G401 (cell line): ENCODE measurements at regions not wholly inside any gene's neighbourhood (a gene's known extent, or its start where the extent isn't known, plus 50 kb on each side); places are given as distances from the start of the nearest gene placed in this dataset.
"Not testable (repeated sequence)": the region's sequence is repeated elsewhere in the genome, so short reads cannot be mapped to it uniquely, and the experiment has no call there.

Experiments
- DNase-seq: peaks from one replicate; pipeline ENCODE4 v3.0.0-alpha.2; 2015; ENCODE audit warnings: low spot score
- in situ Hi-C: cut with HindIII; loops from 2 replicates; pipeline ENCODE4 v1.10.0; 2016; ENCODE audit warnings: low sequenced_read_pairs, mixed read lengths

GRCh38 chr7:65259864-65260525 is 113.7 kb upstream of the ZNF92 start:
- in situ Hi-C loops, DNase-seq: not testable (repeated sequence)

DNA sequence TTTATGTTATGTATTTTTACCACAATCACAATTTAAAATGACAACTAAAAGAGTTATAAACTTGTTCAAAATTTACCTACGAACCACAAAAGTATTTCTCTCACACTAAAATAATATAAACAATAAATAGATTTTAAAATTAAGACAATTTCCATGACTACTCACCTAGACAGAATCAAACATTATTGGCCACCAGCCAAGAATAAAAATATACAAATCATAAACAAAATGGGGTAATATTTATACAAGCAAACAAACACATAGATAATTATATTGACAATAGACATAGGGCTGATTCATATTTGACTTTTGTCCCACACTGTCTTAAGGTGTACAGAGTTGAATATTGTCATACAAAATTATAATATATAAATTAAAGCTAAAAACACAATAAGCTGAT is 119.6 kb upstream of the ZNF92 start:
- DNase-seq = no peak
- in situ Hi-C loops = no loop called here

GRCh38 chr7:65251851-65252620 is 121.6 kb upstream of the ZNF92 start:
- in situ Hi-C loops = no loop called here
- peak; percentile 89 for DNase-seq

- in situ Hi-C loops = no loop called here
These were observed 122.8 kb upstream of the ZNF92 start for GRCh38 chr7:65250697-65251395.

GRCh38 chr7:65250216-65250615 is 123.4 kb upstream of the ZNF92 start:
- peak; percentile 49 for DNase-seq
- in situ Hi-C loops = no loop called here

More at GRCh38 chr7:65250697-65251395, 122.8 kb upstream of the ZNF92 start:
- DNase-seq = peak; percentile 81

- in situ Hi-C loops = no loop called here
- no peak for DNase-seq
These were observed 126.2 kb upstream of the ZNF92 start for GRCh38 chr7:65247491-65247890.

DNA sequence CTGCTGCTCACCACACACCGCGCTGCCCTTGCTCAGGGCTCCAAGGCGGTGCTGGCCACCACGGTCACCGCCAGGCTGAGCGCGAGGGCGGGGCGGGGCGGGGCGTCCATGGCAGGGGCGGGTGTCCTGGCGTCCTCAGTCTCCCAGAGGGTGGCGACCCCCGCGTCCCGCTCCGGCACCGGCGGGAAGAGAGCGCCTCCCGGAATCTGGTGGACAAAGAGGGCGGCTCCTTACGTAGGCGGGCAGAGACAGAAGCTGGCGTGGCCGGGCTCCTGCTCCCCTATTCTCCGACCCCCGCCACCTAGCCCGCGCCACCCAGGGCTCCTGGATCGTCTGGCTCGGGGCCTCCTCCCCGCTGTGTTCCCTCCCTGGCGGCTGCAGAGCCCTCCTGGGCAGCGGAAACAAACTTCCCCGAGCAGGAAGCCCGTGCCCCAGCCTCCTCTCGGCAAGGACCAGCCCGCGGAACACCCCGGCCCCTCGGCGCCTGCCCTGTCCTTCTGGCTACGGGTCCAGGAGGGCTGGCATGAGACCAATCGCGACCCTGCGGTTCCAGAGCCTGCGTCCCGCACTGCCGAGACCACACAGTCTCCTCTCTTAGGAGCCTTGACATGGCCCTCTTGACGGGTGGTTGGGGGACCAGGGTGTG is 133.8 kb upstream of the ZNF92 start:
- in situ Hi-C loops = no loop called here
- peak; percentile 31 for DNase-seq

- in situ Hi-C loops = no loop called here
- DNase-seq = no peak
These were observed 134.3 kb upstream of the ZNF92 start for GRCh38 chr7:65239324-65239706.

DNA sequence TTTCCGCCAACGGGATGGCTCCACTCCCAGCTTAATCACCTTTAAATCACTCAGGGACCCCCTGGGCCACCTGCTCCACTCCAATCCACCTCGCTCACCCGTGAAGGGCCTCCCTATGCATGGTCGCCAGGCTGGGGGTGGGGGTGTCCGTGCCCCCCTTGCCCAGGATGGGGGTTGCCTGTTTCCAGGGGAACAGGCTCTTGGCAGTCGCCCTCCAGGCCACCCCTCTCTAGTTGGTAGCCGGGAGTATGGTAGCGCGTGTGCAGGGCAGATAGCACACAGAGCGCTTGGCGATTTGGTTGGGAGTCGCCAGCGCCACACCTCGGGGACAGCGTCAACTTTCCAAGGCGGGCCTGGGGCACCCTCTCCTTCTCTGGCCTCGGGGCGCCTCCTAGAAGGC is 134.9 kb upstream of the ZNF92 start:
- no peak for DNase-seq
- in situ Hi-C loops = no loop called here

- no peak for DNase-seq
- in situ Hi-C loops = no loop called here
These were observed 138.1 kb upstream of the ZNF92 start for GRCh38 chr7:65235586-65235985.

DNA sequence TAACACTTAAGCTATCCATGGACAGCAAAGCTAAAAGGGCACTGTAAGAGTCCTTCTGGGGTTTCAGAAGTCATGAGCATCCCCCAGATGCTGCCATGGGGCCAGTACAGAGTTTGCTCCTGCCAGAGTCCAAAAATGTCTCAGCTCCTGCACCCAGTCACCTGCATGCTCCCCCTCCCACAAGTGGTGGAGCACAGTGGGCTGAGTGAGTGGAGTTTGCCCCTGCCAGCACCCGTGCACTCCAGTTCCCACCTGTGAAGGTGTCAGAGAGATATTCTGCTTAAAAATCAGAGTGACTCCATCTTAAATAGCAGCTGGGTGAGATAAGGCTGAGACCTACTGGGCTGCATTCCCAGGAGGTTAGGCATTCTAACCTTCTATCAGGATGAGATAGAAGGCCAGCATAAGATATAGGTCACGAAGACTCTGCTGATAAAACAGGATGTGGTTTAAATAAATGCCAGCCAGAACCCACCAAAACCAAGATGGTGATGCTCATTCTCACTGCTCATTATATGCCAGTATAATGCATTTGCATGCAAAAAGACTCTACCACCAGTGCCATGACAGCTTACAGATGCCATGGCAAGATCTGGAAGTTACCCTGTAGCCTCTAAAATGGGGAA is 140.1 kb upstream of the ZNF92 start:
- in situ Hi-C loops = no loop called here
- no peak for DNase-seq

DNA sequence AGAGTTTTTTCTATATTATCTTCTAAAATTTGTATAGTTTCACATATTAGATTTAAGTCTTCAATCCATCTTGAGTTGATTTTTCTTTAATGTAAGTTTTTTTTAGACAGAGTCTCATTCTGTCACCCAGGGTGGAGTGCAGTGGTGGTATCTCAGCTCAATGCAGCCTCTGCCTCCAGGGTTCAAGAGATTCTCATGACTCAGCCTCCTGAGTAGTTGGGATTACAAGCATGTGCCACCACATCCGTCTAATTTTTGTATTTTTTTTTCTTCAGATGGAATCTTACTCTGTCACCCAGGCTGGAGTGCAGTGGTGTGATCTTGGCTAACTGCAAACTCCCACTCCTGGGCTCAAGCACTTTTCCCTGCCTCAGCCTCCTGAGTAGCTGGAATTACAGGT is 143.4 kb upstream of the ZNF92 start:
- in situ Hi-C loops = no loop called here
- no peak for DNase-seq

GRCh38 chr7:65225422-65226006 is 148.1 kb upstream of the ZNF92 start:
- in situ Hi-C loops = no loop called here
- no peak for DNase-seq

DNA sequence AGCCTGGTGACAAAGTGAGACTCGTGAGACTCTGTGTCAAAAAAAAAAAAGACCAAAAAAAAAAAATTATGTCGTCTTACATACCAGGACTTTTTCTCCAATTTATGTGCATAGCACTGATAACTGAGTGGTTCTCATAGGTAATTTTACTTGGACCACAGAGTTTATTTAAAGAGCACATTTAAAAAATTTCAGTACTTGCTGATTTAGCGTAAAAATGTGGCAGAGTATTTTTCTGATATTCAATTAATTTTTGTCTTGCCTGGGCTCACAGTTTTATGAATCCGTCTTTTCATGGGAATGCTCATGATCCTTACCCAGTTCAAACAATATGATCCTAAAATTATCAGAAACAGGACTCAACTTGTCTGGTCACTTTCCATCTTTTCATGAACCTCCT is 151.0 kb upstream of the ZNF92 start:
- in situ Hi-C loops = no loop called here
- no peak for DNase-seq

DNA sequence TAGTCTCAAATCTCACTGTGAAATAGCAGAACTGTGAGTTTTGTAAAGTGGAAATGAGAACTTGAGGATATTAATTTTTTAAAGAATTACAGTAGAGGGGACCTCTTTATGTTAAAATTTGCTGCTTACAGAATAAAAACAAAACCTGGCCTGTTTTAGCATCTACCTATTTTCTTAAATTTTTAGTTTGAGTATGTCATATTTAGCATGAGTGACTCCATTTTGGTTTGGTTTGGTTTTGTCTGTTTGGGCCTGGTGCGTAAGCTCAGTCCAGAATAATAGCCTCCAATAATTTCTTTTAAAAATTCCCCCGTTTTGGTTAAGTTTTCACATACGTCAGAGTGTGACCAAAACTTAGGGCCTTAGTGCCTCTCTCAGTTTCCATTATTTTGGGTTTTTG is 152.0 kb upstream of the ZNF92 start:
- DNase-seq = no peak
- in situ Hi-C loops = no loop called here

- in situ Hi-C loops = no loop called here
- no peak for DNase-seq
These were observed 154.0 kb upstream of the ZNF92 start for GRCh38 chr7:65219623-65220022.

- in situ Hi-C loops = no loop called here
- peak; percentile 70 for DNase-seq
These were observed 157.2 kb upstream of the ZNF92 start for GRCh38 chr7:65216469-65216868.

DNA sequence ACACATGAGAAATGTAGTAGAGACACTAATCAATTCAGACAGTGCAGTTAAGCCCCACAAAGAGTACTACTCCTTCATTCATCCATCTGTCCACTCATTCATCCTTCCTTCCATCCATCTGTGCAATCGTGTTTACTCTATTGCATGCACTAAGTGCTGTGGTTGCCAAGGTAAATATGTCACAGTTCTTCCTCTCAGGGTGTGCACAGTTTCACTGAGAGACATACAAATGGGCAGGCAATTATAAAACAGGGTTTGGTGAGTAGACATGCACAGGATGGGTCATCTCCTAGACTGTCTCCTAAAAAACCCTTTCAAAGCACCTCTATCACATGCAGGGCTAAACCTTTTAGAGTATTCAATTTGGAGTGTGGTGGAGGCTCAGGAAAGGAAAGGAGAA is 160.4 kb upstream of the ZNF92 start:
- DNase-seq, in situ Hi-C loops: not testable (repeated sequence)

- in situ Hi-C loops, DNase-seq: not testable (repeated sequence)
These were observed 174.4 kb upstream of the ZNF92 start for GRCh38 chr7:65199221-65199620.
